Loucy (cell line): ENCODE measurements at regions not wholly inside any gene's neighbourhood (a gene's known extent, or its start where the extent isn't known, plus 50 kb on each side); places are given as distances from the start of the nearest gene placed in this dataset.

ENCODE experiments used
- H2AFZ ChIP-seq: fragments of 200-600 bp; sonication (generic); 2 replicates; pipeline ENCODE4 v1.6.0; 2016; ENCODE audit warnings: antibody characterized with exemption, mild to moderate bottlenecking, low read length, moderate library complexity
- H3F3A ChIP-seq: fragments of 200-600 bp; 2 replicates; pipeline ENCODE4 v1.6.0; 2016; ENCODE audit warnings: antibody characterized with exemption, low read depth, mild to moderate bottlenecking
- H3K27me3 ChIP-seq: fragments of 200-600 bp; sonication (generic); 2 replicates; pipeline ENCODE4 v1.6.1; 2014; ENCODE audit warnings: low read length, mild to moderate bottlenecking; ENCODE audit not compliant: insufficient read depth, poor library complexity, severe bottlenecking
- H3K36me3 ChIP-seq: fragments of 200-600 bp; sonication (generic); 2 replicates; pipeline ENCODE4 v1.6.1; 2016; ENCODE audit warnings: low read length; ENCODE audit not compliant: insufficient read depth
- H3K4me1 ChIP-seq: fragments of 200-600 bp; sonication (generic); 2 replicates; pipeline ENCODE4 v1.5.1; 2014; ENCODE audit warnings: low read length, mild to moderate bottlenecking; ENCODE audit not compliant: insufficient read depth, poor library complexity, severe bottlenecking
- H3K4me2 ChIP-seq: fragments of 200-600 bp; sonication (generic); 2 replicates; pipeline ENCODE4 v1.6.0; 2014; ENCODE audit warnings: antibody characterized with exemption, low read length, low read depth, mild to moderate bottlenecking; ENCODE audit not compliant: poor library complexity, severe bottlenecking
- H3K4me3 ChIP-seq: fragments of 200-600 bp; sonication (generic); 2 replicates; pipeline ENCODE4 v1.5.1; 2014; ENCODE audit warnings: low read length, mild to moderate bottlenecking, mixed read lengths; ENCODE audit not compliant: poor library complexity, severe bottlenecking
- H3K79me2 ChIP-seq: fragments of 200-600 bp; sonication (generic); 2 replicates; pipeline ENCODE4 v1.6.1; 2014; ENCODE audit warnings: low read length; ENCODE audit not compliant: insufficient read depth
- H3K9ac ChIP-seq: fragments of 200-600 bp; sonication (generic); 2 replicates; pipeline ENCODE4 v1.6.0; 2014; ENCODE audit warnings: mild to moderate bottlenecking, low read depth, low read length, moderate library complexity; ENCODE audit not compliant: poor library complexity, severe bottlenecking
- H3K9me2 ChIP-seq: fragments of 200-600 bp; sonication (generic); replicated peaks from 2 replicates; pipeline ENCODE4 v1.6.1; 2016; ENCODE audit warnings: low read depth, low read length, mixed read lengths
- H3K9me3 ChIP-seq: fragments of 200-600 bp; sonication (generic); 2 replicates; pipeline ENCODE4 v1.6.1; 2014; ENCODE audit warnings: mild to moderate bottlenecking, antibody characterized with exemption, low read length, low read depth; ENCODE audit not compliant: insufficient read depth
- H4K20me1 ChIP-seq: fragments of 200-600 bp; sonication (generic); 2 replicates; pipeline ENCODE4 v1.6.0; 2014; ENCODE audit warnings: antibody characterized with exemption, low read length, mild to moderate bottlenecking; ENCODE audit not compliant: insufficient read depth, poor library complexity, severe bottlenecking
- CTCF ChIP-seq: fragments of 200-600 bp; sonication (generic); conservative IDR thresholded peaks from 2 replicates; pipeline ENCODE4 v1.5.1; 2014; ENCODE audit warnings: mild to moderate bottlenecking, antibody characterized with exemption, low read length
- EZH2phosphoT487 ChIP-seq: fragments of 200-600 bp; IDR thresholded peaks from 2 replicates; pipeline ENCODE4 v1.6.1; 2018; ENCODE audit warnings: antibody characterized with exemption, mild to moderate bottlenecking, moderate library complexity, borderline replicate concordance

- Histone ChIP-seq H3K79me2 (no peaks in the 10 kb centered on the region), H3K4me2 (no peak overlapping the region), H4K20me1 (no peaks in the 10 kb centered on the region), H3K4me1 (no peaks in the 10 kb centered on the region), H3K36me3 (no peaks in the 10 kb centered on the region), H3K9me2 (no peaks in the 10 kb centered on the region), H2AFZ (no peak overlapping the region), H3F3A (no peaks in the 10 kb centered on the region), H3K27me3 (no peaks in the 10 kb centered on the region), H3K9me3 (no peaks in the 10 kb centered on the region), H3K4me3 (no peak overlapping the region), H3K9ac (no peak overlapping the region)
- TF ChIP-seq CTCF = no peak
- TF ChIP-seq EZH2phosphoT487 = no peak
Observed at GRCh38 chr1:57644667-57645066, 220.8 kb upstream of the DAB1 start.

- no peaks in the 10 kb centered on the region for H3K9me2 ChIP-seq
- no peaks in the 10 kb centered on the region for H3K27me3 ChIP-seq
- no peaks in the 10 kb centered on the region for H3F3A ChIP-seq
- TF ChIP-seq CTCF (no peak), EZH2phosphoT487 (no peak)
- H4K20me1 ChIP-seq = no peaks in the 10 kb centered on the region
- H3K79me2 ChIP-seq = no peaks in the 10 kb centered on the region
- no peaks in the 10 kb centered on the region for H3K4me1 ChIP-seq
- H3K9ac ChIP-seq = no peak overlapping the region
- H3K9me3 ChIP-seq = no peaks in the 10 kb centered on the region
- no peak overlapping the region for H3K4me2 ChIP-seq
- no peak overlapping the region for H2AFZ ChIP-seq
- no peaks in the 10 kb centered on the region for H3K36me3 ChIP-seq
- no peak overlapping the region for H3K4me3 ChIP-seq
Observed at GRCh38 chr1:57638239-57638638, 214.4 kb upstream of the DAB1 start.

- H3K9me2 ChIP-seq = no peaks in the 10 kb centered on the region
- TF ChIP-seq CTCF (no peak), EZH2phosphoT487 (no peak)
Observed at GRCh38 chr1:57637155-57637554, 213.3 kb upstream of the DAB1 start.

More at GRCh38 chr1:57637155-57637554, 213.3 kb upstream of the DAB1 start:
- no peaks in the 10 kb centered on the region for H3K27me3 ChIP-seq
- H3F3A ChIP-seq = no peaks in the 10 kb centered on the region
- peaks cover 6% of the 10 kb centered on the region for H3K4me1 ChIP-seq
- H3K4me2 ChIP-seq = no peak overlapping the region
- no peak overlapping the region for H3K4me3 ChIP-seq
- no peak overlapping the region for H3K9ac ChIP-seq
- H4K20me1 ChIP-seq = no peaks in the 10 kb centered on the region
- no peaks in the 10 kb centered on the region for H3K79me2 ChIP-seq
- H2AFZ ChIP-seq = no peak overlapping the region
- H3K36me3 ChIP-seq = no peaks in the 10 kb centered on the region
- no peaks in the 10 kb centered on the region for H3K9me3 ChIP-seq
